Nephron (organoid): ENCODE measurements at regions not wholly inside any gene's neighbourhood (a gene's known extent, or its start where the extent isn't known, plus 50 kb on each side); places are given as distances from the start of the nearest gene placed in this dataset.

Source experiments
- H3K27ac Mint-ChIP-seq, 3 experiments: 2 replicates each; pipeline ENCODE4 v1.8.0; 2020; ENCODE audit warnings: mixed read lengths in 3 of 3, mild to moderate bottlenecking in 2 of 3, moderate library complexity in 1 of 3
- H3K27me3 Mint-ChIP-seq: 2 replicates; pipeline ENCODE4 v1.8.0; 2021; ENCODE audit warnings: low read depth, mild to moderate bottlenecking, moderate library complexity, mixed read lengths
- H3K36me3 Mint-ChIP-seq: 2 replicates; pipeline ENCODE4 v1.8.0; 2020; ENCODE audit warnings: low read depth, mixed read lengths
- H3K4me1 Mint-ChIP-seq: 2 replicates; pipeline ENCODE4 v1.8.0; 2020; ENCODE audit warnings: mixed read lengths
- H3K4me3 Mint-ChIP-seq, 3 experiments: 2 replicates each; pipeline ENCODE4 v1.8.0; 2020; ENCODE audit warnings: mild to moderate bottlenecking in 3 of 3, mixed read lengths in 3 of 3, moderate library complexity in 2 of 3
- H3K9me3 Mint-ChIP-seq: 2 replicates; pipeline ENCODE4 v1.8.0; 2020; ENCODE audit warnings: mixed read lengths
- TF ChIP-seq, protein P1 (sequence below), 3 experiments: fragments of 200-600 bp; sonication (generic); IDR thresholded peaks; one replicate each; pipeline ENCODE4 v1.5.0; 2021; ENCODE audit warnings: antibody characterized with exemption in 3 of 3; ENCODE audit not compliant: unreplicated experiment in 3 of 3

GRCh38 chr2:43115881-43116280 is 110.5 kb downstream of the ZFP36L2 start:
- H3K36me3 Mint-ChIP-seq, result peaks cover 4% of the 10 kb centered on the region
- no peak overlapping the region for H3K27ac Mint-ChIP-seq
- no peak overlapping the region for H3K4me3 Mint-ChIP-seq
- TF ChIP-seq, protein P1, sequence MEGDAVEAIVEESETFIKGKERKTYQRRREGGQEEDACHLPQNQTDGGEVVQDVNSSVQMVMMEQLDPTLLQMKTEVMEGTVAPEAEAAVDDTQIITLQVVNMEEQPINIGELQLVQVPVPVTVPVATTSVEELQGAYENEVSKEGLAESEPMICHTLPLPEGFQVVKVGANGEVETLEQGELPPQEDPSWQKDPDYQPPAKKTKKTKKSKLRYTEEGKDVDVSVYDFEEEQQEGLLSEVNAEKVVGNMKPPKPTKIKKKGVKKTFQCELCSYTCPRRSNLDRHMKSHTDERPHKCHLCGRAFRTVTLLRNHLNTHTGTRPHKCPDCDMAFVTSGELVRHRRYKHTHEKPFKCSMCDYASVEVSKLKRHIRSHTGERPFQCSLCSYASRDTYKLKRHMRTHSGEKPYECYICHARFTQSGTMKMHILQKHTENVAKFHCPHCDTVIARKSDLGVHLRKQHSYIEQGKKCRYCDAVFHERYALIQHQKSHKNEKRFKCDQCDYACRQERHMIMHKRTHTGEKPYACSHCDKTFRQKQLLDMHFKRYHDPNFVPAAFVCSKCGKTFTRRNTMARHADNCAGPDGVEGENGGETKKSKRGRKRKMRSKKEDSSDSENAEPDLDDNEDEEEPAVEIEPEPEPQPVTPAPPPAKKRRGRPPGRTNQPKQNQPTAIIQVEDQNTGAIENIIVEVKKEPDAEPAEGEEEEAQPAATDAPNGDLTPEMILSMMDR (IDR thresholded peaks at IDR 0.05; ENCODE audit: unreplicated experiment in 3 of 3), result no peak
- no peaks in the 10 kb centered on the region for H3K27me3 Mint-ChIP-seq
- peaks cover 6% of the 10 kb centered on the region for H3K9me3 Mint-ChIP-seq
- peaks cover 32% of the 10 kb centered on the region for H3K4me1 Mint-ChIP-seq

DNA sequence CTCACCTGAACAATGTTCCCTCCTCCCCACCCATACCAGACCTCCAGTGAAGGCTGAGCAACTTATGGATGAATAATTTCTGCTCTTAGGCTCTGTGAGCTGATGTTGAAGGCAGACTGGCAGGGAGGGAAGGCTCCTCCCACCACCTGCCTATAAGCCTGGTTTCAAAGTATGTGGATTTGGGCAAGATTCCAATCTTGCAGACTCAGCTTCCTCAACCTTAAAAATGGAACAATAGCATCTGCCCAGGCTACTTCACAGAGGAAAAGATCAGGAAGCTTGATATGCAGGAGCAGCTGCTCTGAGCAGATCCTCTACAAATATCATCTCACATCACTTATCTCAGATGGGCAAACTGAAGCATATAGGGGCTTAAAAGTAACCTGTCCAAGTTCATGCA is 112.2 kb downstream of the ZFP36L2 start:
- peaks cover 4% of the 10 kb centered on the region for H3K36me3 Mint-ChIP-seq
- peaks cover 4% of the 10 kb centered on the region for H3K27me3 Mint-ChIP-seq
- peaks cover 46% of the 10 kb centered on the region for H3K4me1 Mint-ChIP-seq
- TF ChIP-seq, protein P1 (IDR thresholded peaks at IDR 0.05; ENCODE audit: unreplicated experiment in 3 of 3), result no peak
- H3K27ac Mint-ChIP-seq, result peak overlapping the region; percentile 14 to 85 (median 64)
- no peak overlapping the region for H3K4me3 Mint-ChIP-seq
- H3K9me3 Mint-ChIP-seq, result peaks cover 6% of the 10 kb centered on the region

DNA sequence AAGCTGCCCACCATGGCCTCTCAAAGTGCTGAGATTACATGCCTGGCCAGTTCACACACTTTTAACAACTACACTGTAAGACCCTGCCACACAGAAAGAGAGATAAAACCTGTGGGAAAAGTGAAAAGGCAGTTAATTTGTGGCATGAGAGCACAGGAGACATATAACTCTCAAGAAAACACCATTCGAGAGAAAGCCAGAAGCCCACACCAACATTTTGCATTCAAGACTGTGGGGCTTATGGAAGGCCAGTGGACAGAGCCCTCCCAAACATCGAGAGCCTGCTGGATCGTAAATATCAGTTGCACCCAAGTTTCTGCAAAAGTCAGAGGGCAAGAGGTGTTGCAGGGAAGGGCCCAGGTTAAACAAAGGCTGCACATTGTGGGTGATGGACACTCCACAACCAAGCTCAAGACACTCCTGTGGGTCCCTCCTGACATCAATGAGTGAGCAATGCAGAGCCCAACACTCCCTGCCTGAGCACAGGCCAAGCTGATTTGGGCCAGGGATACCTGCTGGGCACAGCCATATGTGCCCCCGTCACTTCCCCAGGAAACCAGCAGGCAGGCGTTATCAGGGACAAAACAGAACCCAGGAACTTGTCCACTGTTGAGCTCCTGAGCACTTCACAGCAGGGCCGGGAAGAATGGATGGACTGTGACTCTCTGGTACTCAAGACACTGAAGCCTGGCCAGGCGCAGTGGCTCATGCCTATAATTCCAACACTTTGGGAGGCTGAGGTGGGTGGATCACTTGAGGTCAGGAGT is 114.4 kb downstream of the ZFP36L2 start:
- H3K4me3 Mint-ChIP-seq, result no peak overlapping the region
- H3K27me3 Mint-ChIP-seq, result peaks cover 6% of the 10 kb centered on the region
- TF ChIP-seq, protein P1 (IDR thresholded peaks at IDR 0.05; ENCODE audit: unreplicated experiment in 3 of 3), result no peak
- peaks cover 55% of the 10 kb centered on the region for H3K4me1 Mint-ChIP-seq
- H3K36me3 Mint-ChIP-seq, result no peaks in the 10 kb centered on the region
- peaks cover 3% of the 10 kb centered on the region for H3K9me3 Mint-ChIP-seq
- H3K27ac Mint-ChIP-seq, result peak overlapping the region in 2 of 3 experiments; percentile 33 to 70

- peak overlapping the region; percentile 90 to 99 (median 92) for H3K27ac Mint-ChIP-seq
- no peaks in the 10 kb centered on the region for H3K36me3 Mint-ChIP-seq
- peaks cover 6% of the 10 kb centered on the region for H3K27me3 Mint-ChIP-seq
- peak overlapping the region in 1 of 3 experiments; percentile 10 for H3K4me3 Mint-ChIP-seq
- no peaks in the 10 kb centered on the region for H3K9me3 Mint-ChIP-seq
- H3K4me1 Mint-ChIP-seq, result peaks cover 70% of the 10 kb centered on the region
- TF ChIP-seq, protein P1 (IDR thresholded peaks at IDR 0.05; ENCODE audit: unreplicated experiment in 3 of 3), result no peak
Measured at GRCh38 chr2:43110442-43110871, 115.9 kb downstream of the ZFP36L2 start.

GRCh38 chr2:43109261-43109743 is 117.1 kb downstream of the ZFP36L2 start:
- Mint-ChIP-seq H3K27ac (peak overlapping the region; percentile 81 to 99 (median 90)), H3K36me3 (no peaks in the 10 kb centered on the region), H3K9me3 (peaks cover under 1% of the 10 kb centered on the region), H3K4me1 (peaks cover 65% of the 10 kb centered on the region), H3K4me3 (no peak overlapping the region), H3K27me3 (peaks cover 6% of the 10 kb centered on the region)
- TF ChIP-seq, protein P1 (IDR thresholded peaks at IDR 0.05; ENCODE audit: unreplicated experiment in 3 of 3), result no peak
